AG10803 (cell line): ENCODE measurements at regions not wholly inside any gene's neighbourhood (a gene's known extent, or its start where the extent isn't known, plus 50 kb on each side); places are given as distances from the start of the nearest gene placed in this dataset.
A peak's percentile ranks its signal among the peaks of the same experiment; 100 is the strongest.

Source experiments
- DNase-seq: peaks from one replicate; pipeline ENCODE4 v3.0.0; 2010; ENCODE audit warnings: low read depth
- H3K4me3 ChIP-seq: 2 replicates; pipeline ENCODE4 v1.5.1; 2011; ENCODE audit warnings: mild to moderate bottlenecking, low read length, control low read depth
- CTCF ChIP-seq: conservative IDR thresholded peaks from 2 replicates; pipeline ENCODE4 v1.5.1; 2011; ENCODE audit warnings: mild to moderate bottlenecking, low read length, control low read depth, inconsistent platforms

GRCh38 chr12:78684419-78684818 lies 180.2 kb upstream of the SYT1 start:
- TF ChIP-seq CTCF = no peak
- no peak for DNase-seq
- H3K4me3 ChIP-seq = no peak overlapping the region

GRCh38 chr12:78695749-78696148 lies 168.8 kb upstream of the SYT1 start:
- TF ChIP-seq CTCF = no peak
- no peak for DNase-seq
- H3K4me3 ChIP-seq = no peak overlapping the region

DNA sequence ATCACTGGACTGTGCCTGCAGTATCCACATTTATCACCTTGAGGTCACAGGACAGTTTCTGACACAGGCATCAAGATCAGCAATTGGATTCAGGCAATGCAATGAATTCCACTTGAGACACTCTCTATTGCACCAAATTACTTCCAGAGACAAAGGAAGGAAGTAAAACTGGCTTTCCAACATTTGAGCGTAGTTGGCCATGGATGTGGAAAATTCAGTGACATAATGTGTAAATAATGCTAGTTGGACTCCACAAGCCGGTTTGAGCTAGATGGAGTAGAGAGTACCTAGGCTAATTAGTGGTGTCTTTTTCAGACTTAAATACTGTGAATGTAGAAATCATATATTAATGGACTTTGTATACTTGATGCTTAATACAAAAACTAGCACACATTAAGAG lies 168.3 kb upstream of the SYT1 start:
- no peak for TF ChIP-seq CTCF
- no peak overlapping the region for H3K4me3 ChIP-seq
- DNase-seq = peak; percentile 9

- no peak for TF ChIP-seq CTCF
- DNase-seq = no peak
- H3K4me3 ChIP-seq = no peak overlapping the region
Observed at GRCh38 chr12:78697817-78698415, 166.7 kb upstream of the SYT1 start.

DNA sequence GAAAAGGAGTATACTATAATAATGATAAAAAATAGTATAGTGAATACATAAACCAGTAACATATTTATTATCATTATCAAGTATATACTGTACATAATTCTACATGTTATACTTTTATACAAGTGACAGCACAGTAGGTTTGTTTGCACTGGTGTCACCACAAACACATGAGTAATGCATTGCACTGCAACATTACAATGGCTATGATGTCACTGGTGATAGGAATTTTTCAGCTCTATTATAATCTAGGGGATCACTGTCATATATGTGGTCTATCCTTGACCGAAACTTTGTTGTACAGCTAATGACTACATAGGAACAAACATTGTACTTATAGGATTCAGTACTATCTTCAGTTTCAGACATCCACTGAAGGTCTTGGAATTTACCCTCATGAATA lies 165.8 kb upstream of the SYT1 start:
- H3K4me3 ChIP-seq = no peak overlapping the region
- no peak for TF ChIP-seq CTCF
- peak; percentile 4 for DNase-seq

GRCh38 chr12:78700565-78700964 lies 164.0 kb upstream of the SYT1 start:
- DNase-seq = no peak
- no peak overlapping the region for H3K4me3 ChIP-seq

More at GRCh38 chr12:78700565-78700964, 164.0 kb upstream of the SYT1 start:
- no peak for TF ChIP-seq CTCF
